DOHH2 (cell line): ENCODE measurements at regions not wholly inside any gene's neighbourhood (a gene's known extent, or its start where the extent isn't known, plus 50 kb on each side); places are given as distances from the start of the nearest gene placed in this dataset.

Source experiments
- CTCF ChIP-seq: fragments of 200-600 bp; sonication (generic); IDR thresholded peaks from one replicate; pipeline ENCODE4 v1.5.1; 2014; ENCODE audit warnings: antibody characterized with exemption, mild to moderate bottlenecking, low read depth, low read length; ENCODE audit not compliant: poor library complexity, severe bottlenecking
- EZH2phosphoT487 ChIP-seq: fragments of 200-600 bp; sonication (generic); IDR thresholded peaks from 2 replicates; pipeline ENCODE4 v1.6.1; 2017; ENCODE audit warnings: borderline replicate concordance, mild to moderate bottlenecking, antibody characterized with exemption, low read length, moderate library complexity, mixed read lengths

GRCh38 chr3:59480486-59480995 lies 430.7 kb upstream of the CFAP20DC start:
- TF ChIP-seq CTCF (no peak), EZH2phosphoT487 (no peak)
